GM12878 (cell line): ENCODE measurements at regions not wholly inside any gene's neighbourhood (a gene's known extent, or its start where the extent isn't known, plus 50 kb on each side); places are given as distances from the start of the nearest gene placed in this dataset.

Experiments used
- ATAC-seq: fragments of 200-7000 bp; cut with Tn5 transposase; 3 replicates; pipeline ENCODE4 v1.9.1; 2020; ENCODE audit warnings: mild to moderate bottlenecking, moderate library complexity
- BruUV-seq: library from RNA; stranded (reverse); fragments of 400-500 nt; replicated peaks from 2 replicates; lab custom pipeline; 2021; lab: Mats Ljungman, UMichigan
- CTCF ChIA-PET: fragments of 300-600 bp; sonication (Branson Sonifier 250); formaldehyde crosslinking; extraction: SDS; loops from one replicate; lab custom pipeline; 2021; ENCODE audit warnings: inconsistent platforms; lab: Yijun Ruan, JAX
- POLR2A ChIA-PET: fragments of 350-600 bp; formaldehyde crosslinking; extraction: SDS; loops from one replicate; lab custom pipeline; 2021; ENCODE audit warnings: inconsistent platforms; lab: Charles Lee
- RAD21 ChIA-PET: fragments of 300-600 bp; sonication (Branson Sonifier 250); formaldehyde crosslinking; loops from one replicate; lab custom pipeline; 2023; ENCODE audit warnings: antibody characterized with exemption; ENCODE audit not compliant: unreplicated experiment; lab: Charles Lee
- SMC1A ChIA-PET: fragments of 300-600 bp; sonication (Branson Sonifier 250); formaldehyde crosslinking; loops from one replicate; lab custom pipeline; 2023; ENCODE audit not compliant: unreplicated experiment, uncharacterized antibody; lab: Charles Lee
- DNase-seq: peaks from one replicate; pipeline ENCODE4 v3.0.0-alpha.2; 2011; ENCODE audit warnings: low read depth, low spot score
- FAIRE-seq: peaks from 3 replicates; lab custom pipeline; 2011; peaks lifted over from hg19 to GRCh38; lab: Jason Lieb, UNC
- H2AFZ ChIP-seq: 2 replicates; pipeline ENCODE4 v1.6.0; 2011; ENCODE audit warnings: low read depth, low read length, control low read depth; ENCODE audit not compliant: control insufficient read depth
- H3K27ac ChIP-seq: 2 replicates; pipeline ENCODE4 v1.5.1; 2011; ENCODE audit warnings: control low read depth; ENCODE audit not compliant: control insufficient read depth, insufficient read depth
- H3K27me3 ChIP-seq, 2 experiments: replicated peaks in 1 of 2; 2 replicates each; pipeline versions ENCODE4 v1.6.0 to v1.6.1; 2011; ENCODE audit warnings: low read length in 1 of 2; ENCODE audit not compliant: control insufficient read depth in 2 of 2, insufficient read depth in 2 of 2
- H3K36me3 ChIP-seq, 2 experiments: 2 replicates each; pipeline ENCODE4 v1.5.1; 2011; ENCODE audit warnings: low read length in 1 of 2; ENCODE audit not compliant: control insufficient read depth in 2 of 2, insufficient read depth in 2 of 2
- H3K4me1 ChIP-seq: 2 replicates; pipeline ENCODE4 v1.6.1; 2011; ENCODE audit warnings: mild to moderate bottlenecking, low read length, moderate library complexity, mixed read lengths; ENCODE audit not compliant: control insufficient read depth, insufficient read depth
- H3K4me2 ChIP-seq: 2 replicates; pipeline ENCODE4 v1.6.0; 2011; ENCODE audit warnings: control low read depth; ENCODE audit not compliant: control insufficient read depth, insufficient read depth
- H3K4me3 ChIP-seq: fragments of 200-600 bp; sonication (generic); 2 replicates; pipeline ENCODE4 v1.5.1; 2016
- H3K79me2 ChIP-seq: 2 replicates; pipeline ENCODE4 v1.6.0; 2011; ENCODE audit warnings: low read length; ENCODE audit not compliant: control insufficient read depth, insufficient read depth
- H3K9ac ChIP-seq: 2 replicates; pipeline ENCODE4 v1.8.0; 2011; ENCODE audit warnings: low read length, control low read depth, mixed read lengths; ENCODE audit not compliant: control insufficient read depth, insufficient read depth
- H3K9me3 ChIP-seq: replicated peaks from 3 replicates; pipeline ENCODE4 v1.5.1; 2011; ENCODE audit warnings: mild to moderate bottlenecking, low read length; ENCODE audit not compliant: control insufficient read depth, insufficient read depth
- H4K20me1 ChIP-seq: 2 replicates; pipeline ENCODE4 v1.6.0; 2011; ENCODE audit not compliant: control insufficient read depth, insufficient read depth
- BCL11A ChIP-seq: IDR thresholded peaks from 2 replicates; pipeline ENCODE4 v1.6.1; 2011; ENCODE audit warnings: low read depth, low read length
- CREB1 ChIP-seq: IDR thresholded peaks from 2 replicates; pipeline ENCODE4 v1.6.1; 2012; ENCODE audit warnings: low read depth, mild to moderate bottlenecking, inconsistent platforms
- LARP7 ChIP-seq: fragments of 450-650 bp; IDR thresholded peaks from 2 replicates; pipeline ENCODE4 v1.6.1; 2017; ENCODE audit warnings: mild to moderate bottlenecking
- NBN ChIP-seq: fragments of 450-650 bp; IDR thresholded peaks from 2 replicates; pipeline ENCODE4 v1.6.1; 2016
- NFYB ChIP-seq: IDR thresholded peaks from 2 replicates; pipeline ENCODE4 v1.6.1; 2011; ENCODE audit warnings: low read depth, mild to moderate bottlenecking, low read length, improper control_type of control experiment, moderate library complexity; ENCODE audit not compliant: insufficient read depth
- RCOR1 ChIP-seq: conservative IDR thresholded peaks from 2 replicates; pipeline ENCODE4 v1.6.1; 2012; ENCODE audit warnings: low read depth, low read length, improper control_type of control experiment
- SIN3A ChIP-seq: IDR thresholded peaks from 2 replicates; pipeline ENCODE4 v1.6.1; 2012; ENCODE audit warnings: low read depth, low read length, improper control_type of control experiment
- SMC3 ChIP-seq: IDR thresholded peaks from 2 replicates; pipeline ENCODE4 v1.6.1; 2011; ENCODE audit warnings: low read length, improper control_type of control experiment, borderline replicate concordance
- SPI1 ChIP-seq: IDR thresholded peaks from 2 replicates; pipeline ENCODE4 v1.6.1; 2011; ENCODE audit warnings: low read depth, mild to moderate bottlenecking, low read length, moderate library complexity, borderline replicate concordance; ENCODE audit not compliant: insufficient read depth
- SREBF1 ChIP-seq: IDR thresholded peaks from 2 replicates; pipeline ENCODE4 v1.6.1; 2012; ENCODE audit warnings: mild to moderate bottlenecking, low read length
- YY1 ChIP-seq: IDR thresholded peaks from 2 replicates; pipeline ENCODE4 v1.6.1; 2011; ENCODE audit warnings: low read depth, mild to moderate bottlenecking, low read length
- ZNF24 ChIP-seq: fragments of 450-650 bp; IDR thresholded peaks from 2 replicates; pipeline ENCODE4 v1.6.1; 2017; ENCODE audit warnings: antibody characterized with exemption, mild to moderate bottlenecking
- WGBS: methylation state at CpG from one replicate; pipeline ENCODE4 v1.1.6; 2016; ENCODE audit warnings: low lambda C conversion rate; ENCODE audit not compliant: insufficient replicate concordance, insufficient coverage; ENCODE audit errors: missing lambda C conversion rate; 5-methylcytosine and 5-hydroxymethylcytosine counted together
- in situ Hi-C: fragments of 300-500 bp; cut with MboI; formaldehyde crosslinking; loops from 9 replicates; pipeline ENCODE4 v1.14.3; 2018; ENCODE audit warnings: mixed read lengths
- intact Hi-C: fragments of 100-400 bp; cut with micrococcal nuclease; formaldehyde crosslinking; loops from one replicate; pipeline ENCODE4 v1.14.2; 2022; ENCODE audit not compliant: unreplicated experiment
- TF ChIP-seq, protein P1 (sequence below): fragments of 450-650 bp; IDR thresholded peaks from 2 replicates; pipeline ENCODE4 v1.6.1; 2018; ENCODE audit warnings: borderline replicate concordance, mild to moderate bottlenecking; ENCODE audit not compliant: partially characterized antibody

GRCh38 chr3:71843071-71843470 lies 58.1 kb upstream of the PROK2 start:
- ChIA-PET SMC1A (no interaction called here), CTCF (interaction anchor here (0.6 kb wide), 1 partner anchor 35 kb away, joined by 4 read pairs; no protein-coding TSS in a partner anchor), POLR2A (no interaction called here), RAD21 (no interaction called here)
- FAIRE-seq (no peak), ATAC-seq (no peak), DNase-seq (no peak)
- H3K4me2 ChIP-seq = no peak overlapping the region
- no peaks in the 10 kb centered on the region for H3K36me3 ChIP-seq
- no TSS peak for BruUV-seq
- no peaks in the 10 kb centered on the region for H3K9me3 ChIP-seq
- no peaks in the 10 kb centered on the region for H4K20me1 ChIP-seq
- H3K9ac ChIP-seq = no peak overlapping the region
- in situ Hi-C loops (no loop called here), intact Hi-C loops (no loop called here)
- no peaks in the 10 kb centered on the region for H3K79me2 ChIP-seq
- no peak for TF ChIP-seq SPI1
- TF ChIP-seq CREB1 = no peak
- no peak for TF ChIP-seq LARP7
- TF ChIP-seq NBN = no peak
- no peak for TF ChIP-seq NFYB
- no peak for TF ChIP-seq SREBF1
- TF ChIP-seq BCL11A = no peak
- TF ChIP-seq ZNF24 = no peak
- TF ChIP-seq RCOR1 = no peak
- TF ChIP-seq, protein P1, sequence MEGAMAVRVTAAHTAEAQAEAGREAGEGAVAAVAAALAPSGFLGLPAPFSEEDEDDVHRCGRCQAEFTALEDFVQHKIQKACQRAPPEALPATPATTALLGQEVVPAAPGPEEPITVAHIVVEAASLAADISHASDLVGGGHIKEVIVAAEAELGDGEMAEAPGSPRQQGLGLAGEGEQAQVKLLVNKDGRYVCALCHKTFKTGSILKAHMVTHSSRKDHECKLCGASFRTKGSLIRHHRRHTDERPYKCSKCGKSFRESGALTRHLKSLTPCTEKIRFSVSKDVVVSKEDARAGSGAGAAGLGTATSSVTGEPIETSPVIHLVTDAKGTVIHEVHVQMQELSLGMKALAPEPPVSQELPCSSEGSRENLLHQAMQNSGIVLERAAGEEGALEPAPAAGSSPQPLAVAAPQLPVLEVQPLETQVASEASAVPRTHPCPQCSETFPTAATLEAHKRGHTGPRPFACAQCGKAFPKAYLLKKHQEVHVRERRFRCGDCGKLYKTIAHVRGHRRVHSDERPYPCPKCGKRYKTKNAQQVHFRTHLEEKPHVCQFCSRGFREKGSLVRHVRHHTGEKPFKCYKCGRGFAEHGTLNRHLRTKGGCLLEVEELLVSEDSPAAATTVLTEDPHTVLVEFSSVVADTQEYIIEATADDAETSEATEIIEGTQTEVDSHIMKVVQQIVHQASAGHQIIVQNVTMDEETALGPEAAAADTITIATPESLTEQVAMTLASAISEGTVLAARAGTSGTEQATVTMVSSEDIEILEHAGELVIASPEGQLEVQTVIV = no peak
- TF ChIP-seq YY1 = no peak
- TF ChIP-seq SMC3 = no peak
- TF ChIP-seq SIN3A = no peak
- H3K4me3 ChIP-seq = no peak overlapping the region
- 77% methylated on average over 6 of the region's 6 CpGs for WGBS
- H2AFZ ChIP-seq = no peak overlapping the region
- peaks cover 0 to 1% of the 10 kb centered on the region in 2 experiments; a peak in 2 of 4 replicates for H3K27me3 ChIP-seq
- H3K27ac ChIP-seq = no peak overlapping the region
- H3K4me1 ChIP-seq = no peaks in the 10 kb centered on the region
